Uterus (tissue), 2 donors: ENCODE measurements at regions not wholly inside any gene's neighbourhood (a gene's known extent, or its start where the extent isn't known, plus 50 kb on each side); places are given as distances from the start of the nearest gene placed in this dataset.

ENCODE experiments used
- CTCF ChIP-seq, 4 experiments: fragments of 200-600 bp in 2 of 4; fragments of 450-650 bp in 2 of 4; sonication (generic) in 2 of 4; IDR thresholded peaks; one replicate each; pipeline ENCODE4 v1.5.1; 2016 to 2019; ENCODE audit warnings: antibody characterized with exemption in 4 of 4, mild to moderate bottlenecking in 2 of 4, moderate library complexity in 1 of 4
- POLR2A ChIP-seq, 2 donors: fragments of 450-650 bp; IDR thresholded peaks; one replicate each; pipeline ENCODE4 v1.6.1; 2016; ENCODE audit warnings: antibody characterized with exemption in 2 of 2, mild to moderate bottlenecking in 1 of 2, moderate library complexity in 1 of 2

GRCh38 chr7:25882151-25882773 is 269.7 kb upstream of the NFE2L3 start:
- TF ChIP-seq POLR2A (IDR thresholded peaks at IDR 0.05) (no peak), CTCF (IDR thresholded peaks at IDR 0.05) (no peak)
